ENCODE measurements at regions not wholly inside any gene's neighbourhood (a gene's known extent, or its start where the extent isn't known, plus 50 kb on each side); places are given as distances from the start of the nearest gene placed in this dataset.

DNA sequence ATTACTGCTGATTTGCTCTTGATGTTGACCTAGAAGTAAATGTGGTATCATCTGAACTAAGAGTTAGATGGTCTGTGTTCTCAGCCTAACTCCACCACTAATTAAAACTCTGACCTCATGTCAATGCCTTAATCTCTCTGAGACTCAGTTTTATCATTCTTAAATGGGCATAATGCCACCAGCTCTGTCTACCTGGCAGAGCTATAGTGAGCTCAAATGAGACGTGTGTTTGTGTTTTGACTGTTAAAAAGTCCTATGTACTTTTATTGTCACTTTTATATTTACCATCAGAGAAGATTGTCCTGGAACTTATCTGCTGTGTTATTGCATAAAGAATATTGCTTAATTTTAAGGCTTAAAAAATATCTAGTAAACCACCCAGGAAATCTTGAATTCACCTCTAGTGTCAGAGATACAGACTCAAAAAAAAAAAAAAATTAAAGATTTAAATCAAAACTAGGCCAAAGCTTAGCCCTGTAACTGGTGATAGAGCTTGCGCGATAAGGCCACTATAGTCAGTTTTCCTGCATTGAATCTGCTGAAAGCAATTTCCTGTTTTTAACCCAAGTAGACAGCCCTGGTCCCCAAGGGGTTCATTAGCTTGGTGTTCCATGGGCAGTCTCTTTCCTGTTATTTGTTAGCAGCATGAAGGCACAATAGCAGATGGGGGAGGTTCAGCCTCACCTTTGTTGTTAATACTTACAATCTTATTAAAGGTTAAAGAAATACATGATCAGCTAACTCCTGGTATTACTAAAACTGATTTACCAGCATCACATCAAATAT lies 261.8 kb downstream of the ATP23 start:
- TF ChIP-seq POLR2AphosphoS5 (IDR thresholded peaks at IDR 0.05; ENCODE audit: low read depth), result no peak
- TF ChIP-seq, protein P1, sequence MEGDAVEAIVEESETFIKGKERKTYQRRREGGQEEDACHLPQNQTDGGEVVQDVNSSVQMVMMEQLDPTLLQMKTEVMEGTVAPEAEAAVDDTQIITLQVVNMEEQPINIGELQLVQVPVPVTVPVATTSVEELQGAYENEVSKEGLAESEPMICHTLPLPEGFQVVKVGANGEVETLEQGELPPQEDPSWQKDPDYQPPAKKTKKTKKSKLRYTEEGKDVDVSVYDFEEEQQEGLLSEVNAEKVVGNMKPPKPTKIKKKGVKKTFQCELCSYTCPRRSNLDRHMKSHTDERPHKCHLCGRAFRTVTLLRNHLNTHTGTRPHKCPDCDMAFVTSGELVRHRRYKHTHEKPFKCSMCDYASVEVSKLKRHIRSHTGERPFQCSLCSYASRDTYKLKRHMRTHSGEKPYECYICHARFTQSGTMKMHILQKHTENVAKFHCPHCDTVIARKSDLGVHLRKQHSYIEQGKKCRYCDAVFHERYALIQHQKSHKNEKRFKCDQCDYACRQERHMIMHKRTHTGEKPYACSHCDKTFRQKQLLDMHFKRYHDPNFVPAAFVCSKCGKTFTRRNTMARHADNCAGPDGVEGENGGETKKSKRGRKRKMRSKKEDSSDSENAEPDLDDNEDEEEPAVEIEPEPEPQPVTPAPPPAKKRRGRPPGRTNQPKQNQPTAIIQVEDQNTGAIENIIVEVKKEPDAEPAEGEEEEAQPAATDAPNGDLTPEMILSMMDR (IDR thresholded peaks at IDR 0.05; ENCODE audit: insufficient read depth, low read length), result no peak
- no peak for TF ChIP-seq GABPA (IDR thresholded peaks at IDR 0.05; ENCODE audit: low read depth)

Measured in HL-60 (cell line).